ENCODE measurements at regions not wholly inside any gene's neighbourhood (a gene's known extent, or its start where the extent isn't known, plus 50 kb on each side); places are given as distances from the start of the nearest gene placed in this dataset.

- H3K9ac ChIP-seq (ENCODE audit: low read length), result no peak overlapping the region
- CTCF ChIA-PET, result no interaction called here
- Mint-ChIP-seq H3K4me3 (no peak overlapping the region), H3K27ac (no peak overlapping the region), H3K4me1 (no peaks in the 10 kb centered on the region), H3K9me3 (ENCODE audit: insufficient read depth) (no peaks in the 10 kb centered on the region), H3K27me3 (no peaks in the 10 kb centered on the region)
- no peak overlapping the region for H3K4me2 ChIP-seq (replicated peaks; ENCODE audit: low read depth, low read length, poor library complexity, severe bottlenecking)
- no peaks in the 10 kb centered on the region for H3K36me3 ChIP-seq (replicated peaks in 1 of 2; ENCODE audit: control extremely low read depth in 1 of 2, control insufficient read depth in 1 of 2, extremely low read depth in 1 of 2, insufficient read depth in 2 of 2, low read length in 1 of 2)
- WGBS (ENCODE audit: insufficient coverage), result no CpG with 5 or more reads among the region's 2 CpGs
- H2AFZ ChIP-seq (ENCODE audit: insufficient read depth, low read depth, low read length, poor library complexity, severe bottlenecking), result no peak overlapping the region
- no peak for DNase-seq
- no peak for ATAC-seq (ENCODE audit: low read depth)
- POLR2A ChIA-PET, result no interaction called here
- no peaks in the 10 kb centered on the region for H3K4me1 ChIP-seq (ENCODE audit: control insufficient read depth in 2 of 2, insufficient read depth in 2 of 2, low read length in 2 of 2)
- H3K9me3 ChIP-seq (ENCODE audit: control extremely low read depth in 1 of 3, control insufficient read depth in 2 of 3, insufficient read depth in 1 of 3, low read length in 2 of 3), result no peaks in the 10 kb centered on the region
- H3K79me2 ChIP-seq (ENCODE audit: control insufficient read depth, insufficient read depth, low read length), result no peaks in the 10 kb centered on the region
- H4K20me1 ChIP-seq (ENCODE audit: control insufficient read depth, insufficient read depth, low read length, poor library complexity, severe bottlenecking), result no peaks in the 10 kb centered on the region
- H3K27ac ChIP-seq (ENCODE audit: low read length in 2 of 2), result no peak overlapping the region
- H3K27me3 ChIP-seq (replicated peaks in 1 of 4; ENCODE audit: control extremely low read depth in 1 of 4, control insufficient read depth in 3 of 4, insufficient read depth in 4 of 4, low read length in 3 of 4), result no peaks in the 10 kb centered on the region
- intact Hi-C loops (cut with micrococcal nuclease), result no loop called here
- no peak overlapping the region for H3K4me3 ChIP-seq (ENCODE audit: control extremely low read depth in 1 of 5, extremely low read depth in 1 of 5, insufficient read depth in 1 of 5, low read depth in 2 of 5, low read length in 4 of 5)
- TF ChIP-seq CTCF (IDR thresholded peaks at IDR 0.05), result no peak
- TF ChIP-seq EZH2 (IDR thresholded peaks at IDR 0.05; ENCODE audit: borderline replicate concordance, insufficient read depth, low read depth, low read length, poor library complexity, severe bottlenecking), result no peak
Observed at GRCh38 chrX:36573720-36574119, 434.4 kb upstream of the FAM47C start.

- Histone ChIP-seq H3K4me1 (ENCODE audit: control insufficient read depth in 2 of 2, insufficient read depth in 2 of 2, low read length in 2 of 2) (no peaks in the 10 kb centered on the region), H3K9ac (ENCODE audit: low read length) (no peak overlapping the region), H3K4me2 (replicated peaks; ENCODE audit: low read depth, low read length, poor library complexity, severe bottlenecking) (no peak overlapping the region), H3K4me3 (ENCODE audit: control extremely low read depth in 1 of 5, extremely low read depth in 1 of 5, insufficient read depth in 1 of 5, low read depth in 2 of 5, low read length in 4 of 5) (no peak overlapping the region), H3K79me2 (ENCODE audit: control insufficient read depth, insufficient read depth, low read length) (no peaks in the 10 kb centered on the region), H4K20me1 (ENCODE audit: control insufficient read depth, insufficient read depth, low read length, poor library complexity, severe bottlenecking) (no peaks in the 10 kb centered on the region), H3K36me3 (replicated peaks in 1 of 2; ENCODE audit: control extremely low read depth in 1 of 2, control insufficient read depth in 1 of 2, extremely low read depth in 1 of 2, insufficient read depth in 2 of 2, low read length in 1 of 2) (no peaks in the 10 kb centered on the region), H3K27ac (ENCODE audit: low read length in 2 of 2) (no peak overlapping the region), H3K27me3 (replicated peaks in 1 of 4; ENCODE audit: control extremely low read depth in 1 of 4, control insufficient read depth in 3 of 4, insufficient read depth in 4 of 4, low read length in 3 of 4) (no peaks in the 10 kb centered on the region), H2AFZ (ENCODE audit: insufficient read depth, low read depth, low read length, poor library complexity, severe bottlenecking) (no peak overlapping the region), H3K9me3 (ENCODE audit: control extremely low read depth in 1 of 3, control insufficient read depth in 2 of 3, insufficient read depth in 1 of 3, low read length in 2 of 3) (no peaks in the 10 kb centered on the region)
- H3K27ac Mint-ChIP-seq, result no peak overlapping the region
- ChIA-PET CTCF (no interaction called here), POLR2A (no interaction called here)
- no peaks in the 10 kb centered on the region for H3K9me3 Mint-ChIP-seq (ENCODE audit: insufficient read depth)
- intact Hi-C loops (cut with micrococcal nuclease), result no loop called here
- TF ChIP-seq CTCF (IDR thresholded peaks at IDR 0.05) (no peak), EZH2 (IDR thresholded peaks at IDR 0.05; ENCODE audit: borderline replicate concordance, insufficient read depth, low read depth, low read length, poor library complexity, severe bottlenecking) (no peak)
- DNase-seq (no peak), ATAC-seq (ENCODE audit: low read depth) (no peak)
- H3K27me3 Mint-ChIP-seq, result no peaks in the 10 kb centered on the region
- no peak overlapping the region for H3K4me3 Mint-ChIP-seq
- WGBS (ENCODE audit: insufficient coverage), result no CpG with 5 or more reads among the region's 3 CpGs
- no peaks in the 10 kb centered on the region for H3K4me1 Mint-ChIP-seq
Observed at GRCh38 chrX:36575670-36576069, 432.5 kb upstream of the FAM47C start.

Measured in B cell (primary cell).